Mesenteric fat pad (tissue), 1 donor: ENCODE measurements at regions not wholly inside any gene's neighbourhood (a gene's known extent, or its start where the extent isn't known, plus 50 kb on each side); places are given as distances from the start of the nearest gene placed in this dataset.

ENCODE experiments used
- DNase-seq: peaks from one replicate; pipeline ENCODE4 v3.0.0-alpha.2; 2020; ENCODE audit warnings: low spot score
- donor health status: DM: yes; HTN: yes; CAD: no.

- DNase-seq = no peak
These were observed 55.3 kb upstream of the POM121L12 start for GRCh38 chr7:52980129-52980528.

- DNase-seq = no peak
These were observed 62.3 kb upstream of the POM121L12 start for GRCh38 chr7:52973126-52973525.

GRCh38 chr7:52962402-52963076, 72.9 kb upstream of the POM121L12 start:
- DNase-seq = no peak

GRCh38 chr7:52961084-52961483, 74.3 kb upstream of the POM121L12 start:
- no peak for DNase-seq

GRCh38 chr7:52959878-52960660, 75.4 kb upstream of the POM121L12 start:
- DNase-seq = no peak

- DNase-seq = no peak
These were observed 76.1 kb upstream of the POM121L12 start for GRCh38 chr7:52959336-52959735.

- no peak for DNase-seq
These were observed 76.8 kb upstream of the POM121L12 start for GRCh38 chr7:52958621-52959140.

GRCh38 chr7:52956379-52956915, 79.0 kb upstream of the POM121L12 start:
- DNase-seq = no peak

GRCh38 chr7:52955522-52955921, 79.9 kb upstream of the POM121L12 start:
- DNase-seq = no peak

GRCh38 chr7:52944921-52945320, 90.5 kb upstream of the POM121L12 start:
- DNase-seq = no peak

GRCh38 chr7:52940481-52940880, 95.0 kb upstream of the POM121L12 start:
- no peak for DNase-seq

GRCh38 chr7:52938455-52939133, 96.8 kb upstream of the POM121L12 start:
- DNase-seq = no peak

GRCh38 chr7:52936750-52937149, 98.7 kb upstream of the POM121L12 start:
- no peak for DNase-seq

- no peak for DNase-seq
These were observed 106.8 kb upstream of the POM121L12 start for GRCh38 chr7:52928591-52928990.

GRCh38 chr7:52925332-52925731, 110.1 kb upstream of the POM121L12 start:
- DNase-seq = no peak

- DNase-seq = no peak
These were observed 114.5 kb upstream of the POM121L12 start for GRCh38 chr7:52920977-52921376.

- DNase-seq = no peak
These were observed 117.4 kb upstream of the POM121L12 start for GRCh38 chr7:52917982-52918578.

- no peak for DNase-seq
These were observed 123.6 kb upstream of the POM121L12 start for GRCh38 chr7:52911795-52912194.

GRCh38 chr7:52911326-52911725, 124.1 kb upstream of the POM121L12 start:
- no peak for DNase-seq

- no peak for DNase-seq
These were observed 125.5 kb upstream of the POM121L12 start for GRCh38 chr7:52909935-52910334.

GRCh38 chr7:52909131-52909530, 126.3 kb upstream of the POM121L12 start:
- no peak for DNase-seq
